DOHH2 (cell line): ENCODE measurements at regions not wholly inside any gene's neighbourhood (a gene's known extent, or its start where the extent isn't known, plus 50 kb on each side); places are given as distances from the start of the nearest gene placed in this dataset.

Source experiments
- H3F3A ChIP-seq: fragments of 200-600 bp; sonication (generic), shearing (Covaris generic); 2 replicates; pipeline ENCODE4 v1.6.0; 2016; ENCODE audit warnings: antibody characterized with exemption, mild to moderate bottlenecking; ENCODE audit not compliant: control insufficient read depth, insufficient read depth
- H3K27ac ChIP-seq: fragments of 200-600 bp; sonication (generic); 2 replicates; pipeline ENCODE4 v1.5.1; 2014; ENCODE audit warnings: low read depth, mild to moderate bottlenecking, low read length, moderate library complexity
- H3K27me3 ChIP-seq: fragments of 200-600 bp; sonication (generic); 2 replicates; pipeline ENCODE4 v1.6.1; 2014; ENCODE audit warnings: mild to moderate bottlenecking, low read length, mixed read lengths; ENCODE audit not compliant: control insufficient read depth
- H3K36me3 ChIP-seq: fragments of 200-600 bp; sonication (generic); 2 replicates; pipeline ENCODE4 v1.6.1; 2014; ENCODE audit warnings: mild to moderate bottlenecking, low read length, moderate library complexity, mixed read lengths; ENCODE audit not compliant: control insufficient read depth
- H3K4me1 ChIP-seq: fragments of 200-600 bp; sonication (generic); 2 replicates; pipeline ENCODE4 v1.6.1; 2014; ENCODE audit warnings: mild to moderate bottlenecking, low read length, mixed read lengths; ENCODE audit not compliant: control insufficient read depth
- H3K4me2 ChIP-seq: fragments of 200-600 bp; sonication (generic); 2 replicates; pipeline ENCODE4 v1.6.0; 2014; ENCODE audit warnings: mild to moderate bottlenecking, low read length, moderate library complexity
- H3K4me3 ChIP-seq: fragments of 200-600 bp; sonication (generic); 2 replicates; pipeline ENCODE4 v1.5.1; 2014; ENCODE audit warnings: mild to moderate bottlenecking, low read length, mixed read lengths
- H3K79me2 ChIP-seq: fragments of 200-600 bp; sonication (generic); 2 replicates; pipeline ENCODE4 v1.6.1; 2014; ENCODE audit warnings: mild to moderate bottlenecking, low read length, mixed read lengths; ENCODE audit not compliant: control insufficient read depth
- H3K9me2 ChIP-seq: fragments of 200-600 bp; sonication (generic); replicated peaks from 2 replicates; pipeline ENCODE4 v1.6.1; 2014; ENCODE audit warnings: mild to moderate bottlenecking, low read length, mixed read lengths; ENCODE audit not compliant: control insufficient read depth
- H3K9me3 ChIP-seq: fragments of 200-600 bp; sonication (generic); 2 replicates; pipeline ENCODE4 v1.6.1; 2014; ENCODE audit warnings: antibody characterized with exemption, low read length, mixed read lengths; ENCODE audit not compliant: control insufficient read depth, insufficient read depth
- H4K20me1 ChIP-seq: fragments of 200-600 bp; sonication (generic); 2 replicates; pipeline ENCODE4 v1.6.0; 2014; ENCODE audit warnings: low read depth, mild to moderate bottlenecking, antibody characterized with exemption, low read length, moderate library complexity; ENCODE audit not compliant: control insufficient read depth, insufficient read depth
- EZH2phosphoT487 ChIP-seq: fragments of 200-600 bp; sonication (generic); IDR thresholded peaks from 2 replicates; pipeline ENCODE4 v1.6.1; 2017; ENCODE audit warnings: borderline replicate concordance, mild to moderate bottlenecking, antibody characterized with exemption, low read length, moderate library complexity, mixed read lengths
- TF ChIP-seq, protein P1 (sequence below): fragments of 200-600 bp; sonication (generic); IDR thresholded peaks from one replicate; pipeline ENCODE4 v1.5.1; 2014; ENCODE audit warnings: antibody characterized with exemption, mild to moderate bottlenecking, low read depth, low read length; ENCODE audit not compliant: poor library complexity, severe bottlenecking

DNA sequence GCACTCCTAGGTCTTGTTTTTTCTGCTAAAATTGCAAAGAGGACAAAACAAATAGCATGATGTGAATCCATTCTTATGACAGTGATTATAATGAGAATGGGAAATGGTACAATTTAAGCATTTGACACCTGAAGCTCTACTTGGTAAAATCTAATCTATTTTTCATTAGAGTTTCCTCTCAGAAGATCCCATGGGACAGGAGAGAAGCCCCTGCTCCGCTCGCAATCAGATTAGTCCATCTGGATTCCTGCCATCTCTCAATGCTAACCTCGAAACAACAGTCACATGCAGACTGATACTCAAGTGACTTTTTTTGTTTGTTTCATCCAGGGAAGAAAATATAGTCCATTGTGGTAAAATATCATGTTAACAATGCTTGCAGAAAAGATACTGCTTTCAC lies 107.4 kb upstream of the TOM1L1 start:
- no peak for TF ChIP-seq EZH2phosphoT487
- TF ChIP-seq, protein P1, sequence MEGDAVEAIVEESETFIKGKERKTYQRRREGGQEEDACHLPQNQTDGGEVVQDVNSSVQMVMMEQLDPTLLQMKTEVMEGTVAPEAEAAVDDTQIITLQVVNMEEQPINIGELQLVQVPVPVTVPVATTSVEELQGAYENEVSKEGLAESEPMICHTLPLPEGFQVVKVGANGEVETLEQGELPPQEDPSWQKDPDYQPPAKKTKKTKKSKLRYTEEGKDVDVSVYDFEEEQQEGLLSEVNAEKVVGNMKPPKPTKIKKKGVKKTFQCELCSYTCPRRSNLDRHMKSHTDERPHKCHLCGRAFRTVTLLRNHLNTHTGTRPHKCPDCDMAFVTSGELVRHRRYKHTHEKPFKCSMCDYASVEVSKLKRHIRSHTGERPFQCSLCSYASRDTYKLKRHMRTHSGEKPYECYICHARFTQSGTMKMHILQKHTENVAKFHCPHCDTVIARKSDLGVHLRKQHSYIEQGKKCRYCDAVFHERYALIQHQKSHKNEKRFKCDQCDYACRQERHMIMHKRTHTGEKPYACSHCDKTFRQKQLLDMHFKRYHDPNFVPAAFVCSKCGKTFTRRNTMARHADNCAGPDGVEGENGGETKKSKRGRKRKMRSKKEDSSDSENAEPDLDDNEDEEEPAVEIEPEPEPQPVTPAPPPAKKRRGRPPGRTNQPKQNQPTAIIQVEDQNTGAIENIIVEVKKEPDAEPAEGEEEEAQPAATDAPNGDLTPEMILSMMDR: no peak
- Histone ChIP-seq H3K27me3 (no peaks in the 10 kb centered on the region), H3K4me1 (no peaks in the 10 kb centered on the region), H3F3A (no peaks in the 10 kb centered on the region), H3K9me3 (no peaks in the 10 kb centered on the region), H3K4me2 (no peak overlapping the region), H3K27ac (no peak overlapping the region), H4K20me1 (no peaks in the 10 kb centered on the region), H3K79me2 (no peaks in the 10 kb centered on the region), H3K36me3 (no peaks in the 10 kb centered on the region), H3K4me3 (no peak overlapping the region), H3K9me2 (no peaks in the 10 kb centered on the region)

DNA sequence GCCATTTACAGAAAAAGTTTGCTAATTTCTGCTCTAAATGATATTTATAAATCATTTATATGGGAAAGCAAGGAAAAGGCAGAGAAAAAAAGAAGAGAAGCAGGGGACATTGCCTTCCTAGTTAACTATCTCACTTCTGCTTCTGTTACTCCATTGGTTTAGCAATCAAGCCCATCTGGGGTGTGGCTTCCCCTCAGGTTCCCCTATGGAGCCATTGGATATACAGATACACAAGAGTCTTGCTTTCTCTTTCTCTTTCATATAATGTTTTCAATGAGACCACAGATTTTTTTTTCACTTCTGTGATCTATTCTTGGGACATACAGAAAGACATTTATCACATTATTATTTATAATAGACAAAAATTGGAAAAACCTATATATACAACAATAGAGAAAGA lies 105.6 kb upstream of the TOM1L1 start:
- no peak for TF ChIP-seq EZH2phosphoT487
- TF ChIP-seq, protein P1: no peak
- Histone ChIP-seq H3K9me2 (no peaks in the 10 kb centered on the region), H3K27me3 (no peaks in the 10 kb centered on the region), H3K36me3 (no peaks in the 10 kb centered on the region), H3K4me1 (no peaks in the 10 kb centered on the region), H3F3A (no peaks in the 10 kb centered on the region), H3K9me3 (no peaks in the 10 kb centered on the region), H4K20me1 (no peaks in the 10 kb centered on the region), H3K27ac (no peak overlapping the region), H3K79me2 (no peaks in the 10 kb centered on the region), H3K4me2 (no peak overlapping the region), H3K4me3 (no peak overlapping the region)

DNA sequence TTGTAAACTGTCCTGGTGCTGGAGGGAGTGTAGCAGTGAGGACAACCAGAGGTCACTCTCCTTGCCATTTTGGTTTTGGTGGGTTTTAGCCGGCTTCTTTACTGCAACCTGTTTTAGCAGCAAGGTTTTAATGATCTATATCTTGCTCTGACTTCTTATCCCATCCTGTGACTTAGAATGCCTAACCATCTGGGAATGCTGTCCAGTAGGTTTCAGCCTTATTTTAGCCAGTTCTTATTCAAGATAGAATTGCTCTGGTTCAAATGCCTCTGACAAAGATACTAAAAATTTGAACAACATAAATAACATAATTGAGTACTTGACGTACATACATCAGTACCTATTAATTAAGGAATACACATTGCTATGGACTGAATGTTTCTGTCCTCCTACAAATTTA lies 93.3 kb upstream of the TOM1L1 start:
- Histone ChIP-seq H4K20me1 (no peaks in the 10 kb centered on the region), H3K27me3 (no peaks in the 10 kb centered on the region), H3K27ac (no peak overlapping the region), H3K9me2 (no peaks in the 10 kb centered on the region), H3K4me3 (no peak overlapping the region), H3K9me3 (no peaks in the 10 kb centered on the region), H3K36me3 (no peaks in the 10 kb centered on the region), H3K79me2 (no peaks in the 10 kb centered on the region), H3K4me1 (no peaks in the 10 kb centered on the region), H3F3A (no peaks in the 10 kb centered on the region), H3K4me2 (no peak overlapping the region)
- TF ChIP-seq EZH2phosphoT487: no peak
- TF ChIP-seq, protein P1: no peak

DNA sequence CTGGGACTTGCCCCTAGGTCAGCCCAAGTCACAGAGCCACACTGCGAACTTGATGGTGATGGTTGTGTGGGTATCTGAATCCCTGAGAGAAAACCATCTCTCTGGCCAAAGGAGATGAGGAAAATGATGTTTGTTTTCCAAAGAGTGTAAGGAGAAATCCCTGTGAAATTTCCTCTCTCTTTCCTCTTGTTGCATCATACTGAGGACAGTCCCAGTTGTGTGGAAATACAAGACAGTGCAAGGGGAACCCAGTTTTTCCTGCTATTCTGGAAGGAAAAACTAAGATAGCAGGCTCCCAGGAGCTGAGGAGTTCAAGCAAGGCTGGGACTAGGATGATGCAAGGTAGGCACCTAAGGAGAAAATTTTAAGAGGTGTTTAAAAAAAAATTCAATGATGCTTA lies 86.8 kb upstream of the TOM1L1 start:
- Histone ChIP-seq H3K79me2 (no peaks in the 10 kb centered on the region), H4K20me1 (no peaks in the 10 kb centered on the region), H3K4me3 (no peak overlapping the region), H3K4me2 (no peak overlapping the region), H3K27me3 (no peaks in the 10 kb centered on the region), H3K27ac (no peak overlapping the region), H3K36me3 (no peaks in the 10 kb centered on the region), H3F3A (no peaks in the 10 kb centered on the region), H3K9me3 (no peaks in the 10 kb centered on the region), H3K9me2 (no peaks in the 10 kb centered on the region), H3K4me1 (no peaks in the 10 kb centered on the region)
- TF ChIP-seq, protein P1: no peak
- TF ChIP-seq EZH2phosphoT487: no peak
